Lung (tissue), 11 donors: ENCODE measurements at regions not wholly inside any gene's neighbourhood (a gene's known extent, or its start where the extent isn't known, plus 50 kb on each side); places are given as distances from the start of the nearest gene placed in this dataset.
"Not testable (repeated sequence)": the region's sequence is repeated elsewhere in the genome, so short reads cannot be mapped to it uniquely, and the experiment has no call there.

ENCODE experiments used
- ATAC-seq: fragments of 200-7000 bp; cut with Tn5 transposase; one replicate; pipeline ENCODE4 v1.9.1; 2020; ENCODE audit warnings: moderate number of reproducible peaks; ENCODE audit not compliant: insufficient read depth, low FRiP score
- DNase-seq, 3 donors: peaks; one replicate each; pipeline ENCODE4 v3.0.0-alpha.2; 2013 to 2017
- H3K27ac ChIP-seq, 2 donors: one replicate each; pipeline ENCODE4 v1.5.1; 2013; ENCODE audit warnings: mild to moderate bottlenecking in 2 of 2, moderate library complexity in 2 of 2, control low read depth in 1 of 2, inconsistent platforms in 1 of 2, low read depth in 1 of 2, low read length in 1 of 2
- H3K27me3 ChIP-seq, 3 donors: one replicate each; pipeline ENCODE4 v1.5.1; 2013; ENCODE audit warnings: low read length in 2 of 3; ENCODE audit not compliant: control insufficient read depth in 3 of 3, insufficient read depth in 3 of 3
- H3K36me3 ChIP-seq, 4 donors: one replicate each; pipeline ENCODE4 v1.5.1; 2013; ENCODE audit warnings: low read length in 4 of 4, mild to moderate bottlenecking in 1 of 4, moderate library complexity in 1 of 4; ENCODE audit not compliant: control insufficient read depth in 4 of 4, insufficient read depth in 4 of 4
- H3K4me1 ChIP-seq, 5 donors: one replicate each; pipeline ENCODE4 v1.5.1; 2013; ENCODE audit warnings: low read length in 5 of 5, mild to moderate bottlenecking in 2 of 5, moderate library complexity in 1 of 5; ENCODE audit not compliant: control insufficient read depth in 5 of 5, insufficient read depth in 5 of 5
- H3K4me3 ChIP-seq: one replicate; pipeline ENCODE4 v1.5.1; 2013; ENCODE audit warnings: mild to moderate bottlenecking, control low read depth, moderate library complexity
- H3K9ac ChIP-seq, 2 donors: one replicate each; pipeline ENCODE4 v1.5.1; 2013; ENCODE audit warnings: low read length in 2 of 2, control low read depth in 1 of 2; ENCODE audit not compliant: insufficient read depth in 1 of 2
- H3K9me3 ChIP-seq, 4 donors: one replicate each; pipeline ENCODE4 v1.5.1; 2013; ENCODE audit warnings: low read length in 3 of 4, mild to moderate bottlenecking in 1 of 4, moderate library complexity in 1 of 4; ENCODE audit not compliant: control insufficient read depth in 4 of 4, insufficient read depth in 3 of 4
- WGBS, 2 donors: extraction: QIAGEN DNeasy Blood & Tissue Kit; methylation state at CpG; one replicate each; pipeline ENCODE4 v1.1.7; 2013; 5-methylcytosine and 5-hydroxymethylcytosine counted together
- TF ChIP-seq, protein P1 (sequence below): IDR thresholded peaks from 2 replicates; pipeline ENCODE4 v1.5.1; 2012; ENCODE audit warnings: mild to moderate bottlenecking; ENCODE audit errors: control extremely low read depth, extremely low read depth
- donor health status: control.
- donor health status: control.
- donor health status: Bipolar disorder and iron deficiency.
- donor health status: healthy.
- donor health status: DM: yes; HTN: yes; CAD: no.

DNA sequence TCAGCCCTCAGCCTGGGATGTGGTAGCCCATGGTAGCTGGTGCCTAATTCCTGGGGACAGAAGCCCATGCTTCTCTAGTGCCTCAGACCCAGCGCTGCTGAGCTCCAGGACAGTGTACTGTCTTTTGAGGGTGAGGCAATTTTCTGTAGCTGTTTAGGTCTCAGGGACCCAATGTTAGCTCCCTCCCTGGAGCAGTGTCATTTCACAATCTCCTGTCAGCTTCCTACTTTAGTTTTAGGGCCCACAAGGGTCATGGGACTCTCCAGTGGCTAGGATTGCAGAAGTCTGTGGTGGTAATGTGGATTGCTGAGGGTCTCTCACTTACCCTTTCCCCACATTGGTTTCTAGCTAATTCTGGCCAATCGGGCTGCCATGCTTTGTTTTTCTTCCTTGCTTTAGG is 67.7 kb upstream of the CCL21 start:
- Histone ChIP-seq H3K27me3 (no peaks in the 10 kb centered on the region), H3K4me3 (no peak overlapping the region), H3K9me3 (peaks cover 0 to 8% (median 0%) of the 10 kb centered on the region in 4 donors), H3K36me3 (no peaks in the 10 kb centered on the region), H3K27ac (no peak overlapping the region), H3K4me1 (no peaks in the 10 kb centered on the region), H3K9ac (no peak overlapping the region)
- ATAC-seq (no peak), DNase-seq (no peak)
- TF ChIP-seq, protein P1, sequence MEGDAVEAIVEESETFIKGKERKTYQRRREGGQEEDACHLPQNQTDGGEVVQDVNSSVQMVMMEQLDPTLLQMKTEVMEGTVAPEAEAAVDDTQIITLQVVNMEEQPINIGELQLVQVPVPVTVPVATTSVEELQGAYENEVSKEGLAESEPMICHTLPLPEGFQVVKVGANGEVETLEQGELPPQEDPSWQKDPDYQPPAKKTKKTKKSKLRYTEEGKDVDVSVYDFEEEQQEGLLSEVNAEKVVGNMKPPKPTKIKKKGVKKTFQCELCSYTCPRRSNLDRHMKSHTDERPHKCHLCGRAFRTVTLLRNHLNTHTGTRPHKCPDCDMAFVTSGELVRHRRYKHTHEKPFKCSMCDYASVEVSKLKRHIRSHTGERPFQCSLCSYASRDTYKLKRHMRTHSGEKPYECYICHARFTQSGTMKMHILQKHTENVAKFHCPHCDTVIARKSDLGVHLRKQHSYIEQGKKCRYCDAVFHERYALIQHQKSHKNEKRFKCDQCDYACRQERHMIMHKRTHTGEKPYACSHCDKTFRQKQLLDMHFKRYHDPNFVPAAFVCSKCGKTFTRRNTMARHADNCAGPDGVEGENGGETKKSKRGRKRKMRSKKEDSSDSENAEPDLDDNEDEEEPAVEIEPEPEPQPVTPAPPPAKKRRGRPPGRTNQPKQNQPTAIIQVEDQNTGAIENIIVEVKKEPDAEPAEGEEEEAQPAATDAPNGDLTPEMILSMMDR: no peak
- WGBS, 2 donors: 27 to 72% methylated on average over 2 of the region's 2 CpGs

DNA sequence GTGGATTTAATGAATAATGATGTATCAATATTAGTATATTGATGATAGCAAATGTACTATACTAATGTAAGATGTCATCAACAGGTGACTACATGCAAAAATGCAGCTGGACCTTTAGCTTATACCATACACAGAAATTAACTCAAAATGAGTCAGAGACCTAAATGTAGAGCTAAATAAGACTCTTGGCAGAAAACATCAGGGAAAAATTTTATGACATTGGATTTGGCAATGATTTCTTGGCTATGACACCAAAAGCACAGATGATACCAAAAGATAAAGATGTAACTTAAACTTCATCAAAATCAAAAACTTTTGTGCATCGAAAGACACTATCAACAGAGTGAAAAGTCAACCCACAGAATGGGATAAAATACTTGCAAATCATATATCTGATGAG is 64.0 kb upstream of the CCL21 start:
- Histone ChIP-seq H3K27ac (no peak overlapping the region), H3K27me3 (peaks cover 0 to 8% (median 0%) of the 10 kb centered on the region in 3 donors), H3K4me1 (no peaks in the 10 kb centered on the region), H3K9ac (no peak overlapping the region), H3K9me3 (peaks cover 0 to 8% (median 0%) of the 10 kb centered on the region in 4 donors), H3K36me3 (no peaks in the 10 kb centered on the region), H3K4me3 (no peak overlapping the region)
- ATAC-seq (no peak), DNase-seq (no peak)
- TF ChIP-seq, protein P1: no peak
- WGBS, 2 donors: 78 to 89% methylated on average over 1 of the region's 1 CpG

DNA sequence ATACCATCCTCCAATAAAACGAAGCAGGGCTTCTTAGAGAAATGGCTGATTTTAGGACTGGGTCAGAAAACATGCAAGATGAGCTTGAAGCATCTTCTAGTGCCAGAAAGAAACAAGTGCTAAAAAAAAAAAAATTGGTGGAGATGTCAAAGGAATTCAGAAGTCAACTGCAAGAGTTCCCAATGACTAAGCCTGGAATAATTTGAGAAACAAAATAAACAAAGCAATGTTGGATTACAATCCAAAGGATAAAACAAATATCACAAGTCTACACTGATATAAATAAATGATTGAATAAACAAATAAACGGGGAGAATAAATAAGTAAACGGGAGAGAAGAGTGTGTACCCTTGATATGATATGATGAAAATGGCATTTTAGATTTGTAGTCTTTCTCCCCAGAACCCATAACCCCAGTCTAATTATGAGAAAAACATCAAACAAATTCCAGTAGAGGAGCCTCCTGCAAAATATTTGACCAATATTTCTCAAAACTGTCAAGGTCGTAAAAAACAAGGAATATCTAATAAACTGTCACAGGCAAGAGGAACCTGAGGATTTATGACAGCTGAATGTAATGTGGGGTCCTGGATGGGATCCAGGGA is 63.5 kb upstream of the CCL21 start:
- TF ChIP-seq, protein P1: no peak
- Histone ChIP-seq H3K4me1 (no peaks in the 10 kb centered on the region), H3K36me3 (no peaks in the 10 kb centered on the region), H3K27me3 (peaks cover 0 to 8% (median 0%) of the 10 kb centered on the region in 3 donors), H3K27ac (no peak overlapping the region), H3K9ac (no peak overlapping the region), H3K9me3 (peaks cover 0 to 8% (median 0%) of the 10 kb centered on the region in 4 donors), H3K4me3 (no peak overlapping the region)
- WGBS, 2 donors: 59 to 74% methylated on average over 4 of the region's 4 CpGs
- DNase-seq (no peak), ATAC-seq (no peak)

DNA sequence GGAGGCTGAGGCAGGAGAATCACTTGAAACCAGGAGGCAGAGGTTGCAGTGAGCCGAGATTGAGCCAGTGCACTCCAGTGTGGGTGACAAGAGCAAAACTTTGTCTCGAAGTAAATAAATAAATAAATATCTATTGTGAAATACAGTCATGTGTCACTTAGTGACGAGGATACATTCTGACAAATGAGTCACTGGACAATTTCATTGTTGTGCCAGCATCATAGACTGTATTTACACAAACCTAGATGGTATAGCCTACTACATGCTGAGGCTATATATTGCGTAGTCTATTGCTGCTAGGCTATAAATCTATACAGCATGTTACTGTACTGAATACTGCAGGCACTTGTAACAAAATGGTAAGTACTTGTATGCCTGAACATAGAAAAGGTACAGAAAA is 61.1 kb upstream of the CCL21 start:
- 71 to 75% methylated on average over 4 of the region's 4 CpGs for WGBS, 2 donors
- H3K36me3 ChIP-seq: no peaks in the 10 kb centered on the region
- no peak overlapping the region for H3K4me3 ChIP-seq
- DNase-seq (no peak), ATAC-seq (no peak)
- no peaks in the 10 kb centered on the region for H3K9me3 ChIP-seq
- no peak overlapping the region for H3K9ac ChIP-seq
- H3K27ac ChIP-seq: no peak overlapping the region
- peaks cover 0 to 8% (median 0%) of the 10 kb centered on the region in 3 donors for H3K27me3 ChIP-seq
- TF ChIP-seq, protein P1: no peak
- H3K4me1 ChIP-seq: no peaks in the 10 kb centered on the region

DNA sequence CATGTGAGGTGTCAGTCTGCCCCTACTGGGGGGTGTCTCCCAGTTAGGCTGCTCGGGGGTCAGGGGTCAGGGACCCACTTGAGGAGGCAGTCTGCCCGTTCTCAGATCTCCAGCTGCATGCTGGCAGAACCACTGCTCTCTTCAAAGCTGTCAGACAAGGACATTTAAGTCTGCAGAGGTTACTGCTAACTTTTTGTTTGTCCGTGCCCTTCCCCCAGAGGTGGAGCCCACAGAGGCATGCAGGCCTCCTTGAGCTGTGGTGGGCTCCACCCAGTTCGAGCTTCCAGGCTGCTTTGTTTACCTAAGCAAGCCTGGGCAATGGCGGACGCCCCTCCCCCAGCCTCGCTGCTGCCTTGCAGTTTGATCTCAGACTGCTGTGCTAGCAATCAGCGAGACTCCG is 57.2 kb upstream of the CCL21 start:
- ATAC-seq, H3K27me3 ChIP-seq, DNase-seq, H3K9me3 ChIP-seq, H3K36me3 ChIP-seq, H3K4me1 ChIP-seq, H3K27ac ChIP-seq, H3K9ac ChIP-seq, H3K4me3 ChIP-seq: not testable (repeated sequence)
- 47 to 54% methylated on average over 7 to 8 of the region's 9 CpGs for WGBS, 2 donors
